SK-N-SH (cell line): ENCODE measurements at regions not wholly inside any gene's neighbourhood (a gene's known extent, or its start where the extent isn't known, plus 50 kb on each side); places are given as distances from the start of the nearest gene placed in this dataset.

Experiments used
- CTCF ChIP-seq: fragments of 200-600 bp; sonication (generic); IDR thresholded peaks from 2 replicates; pipeline ENCODE4 v1.6.1; 2017; ENCODE audit warnings: antibody characterized with exemption, mild to moderate bottlenecking, moderate library complexity
- EP300 ChIP-seq, 2 experiments: IDR thresholded peaks; 2 replicates each; pipeline versions ENCODE4 v1.4.0 to v1.6.1; 2012; ENCODE audit warnings: borderline replicate concordance in 1 of 2, low read depth in 1 of 2, low read length in 1 of 2
- FOSL2 ChIP-seq: IDR thresholded peaks from 2 replicates; pipeline ENCODE4 v1.4.0; 2012; ENCODE audit warnings: low read depth, mild to moderate bottlenecking, moderate library complexity, borderline replicate concordance
- JUND ChIP-seq: IDR thresholded peaks from 2 replicates; pipeline ENCODE4 v1.4.0; 2012
- PBX3 ChIP-seq: IDR thresholded peaks from 2 replicates; pipeline ENCODE4; 2012
- POLR2AphosphoS5 ChIP-seq: IDR thresholded peaks from 2 replicates; pipeline ENCODE4 v1.6.1; 2012; ENCODE audit warnings: low read depth, low read length
- RAD21 ChIP-seq: IDR thresholded peaks from 2 replicates; pipeline ENCODE4 v1.6.1; 2012; ENCODE audit warnings: mild to moderate bottlenecking, low read length
- REST ChIP-seq: IDR thresholded peaks from 2 replicates; pipeline ENCODE4 v1.6.1; 2012; ENCODE audit warnings: mild to moderate bottlenecking, low read depth, low read length, moderate library complexity
- SIN3A ChIP-seq: IDR thresholded peaks from 2 replicates; pipeline ENCODE4 v1.6.1; 2012; ENCODE audit warnings: low read depth, mild to moderate bottlenecking, low read length, moderate library complexity, borderline replicate concordance
- SMC3 ChIP-seq: IDR thresholded peaks from 2 replicates; pipeline ENCODE4 v1.6.1; 2012; ENCODE audit warnings: low read depth, low read length, improper control_type of control experiment
- USF2 ChIP-seq: fragments of 150-350 bp; IDR thresholded peaks from 2 replicates; pipeline ENCODE4 v1.6.1; 2017; ENCODE audit warnings: antibody characterized with exemption, low read length, low read depth, borderline replicate concordance
- YY1 ChIP-seq: IDR thresholded peaks from 2 replicates; pipeline ENCODE4 v1.4.0; 2012; ENCODE audit warnings: low read depth, mild to moderate bottlenecking
- TF ChIP-seq, protein P1 (sequence below): IDR thresholded peaks from 2 replicates; pipeline ENCODE4 v1.4.0; 2012; ENCODE audit warnings: low read depth

- TF ChIP-seq RAD21 (no peak), FOSL2 (no peak), CTCF (no peak), POLR2AphosphoS5 (no peak), EP300 (IDR thresholded peaks at IDR 0.05; ENCODE audit: borderline replicate concordance in 1 of 2, low read depth in 1 of 2, low read length in 1 of 2) (no peak), REST (no peak), YY1 (no peak), PBX3 (no peak), SIN3A (no peak), JUND (no peak), USF2 (no peak), SMC3 (no peak)
- TF ChIP-seq, protein P1, sequence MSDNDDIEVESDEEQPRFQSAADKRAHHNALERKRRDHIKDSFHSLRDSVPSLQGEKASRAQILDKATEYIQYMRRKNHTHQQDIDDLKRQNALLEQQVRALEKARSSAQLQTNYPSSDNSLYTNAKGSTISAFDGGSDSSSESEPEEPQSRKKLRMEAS = no peak
These were observed 1388.8 kb downstream of the UQCRFS1 start for GRCh38 chr19:27824108-27824507.
